HepG2 (cell line): ENCODE measurements at regions not wholly inside any gene's neighbourhood (a gene's known extent, or its start where the extent isn't known, plus 50 kb on each side); places are given as distances from the start of the nearest gene placed in this dataset.
A peak's percentile ranks its signal among the peaks of the same experiment; 100 is the strongest.

ENCODE experiments used
- ATAC-seq: fragments of 200-7000 bp; cut with Tn5 transposase; 3 replicates; pipeline ENCODE4 v1.9.1; 2020; ENCODE audit warnings: mild to moderate bottlenecking, moderate library complexity
- BruUV-seq: library from RNA; stranded (reverse); fragments of 400-500 nt; replicated peaks from 2 replicates; lab custom pipeline; 2021; lab: Mats Ljungman, UMichigan
- CTCF ChIA-PET: fragments of 300-600 bp; formaldehyde crosslinking; extraction: SDS; loops from one replicate; lab custom pipeline; 2021; ENCODE audit warnings: low total read pairs, inconsistent platforms, low intra/inter-chr PET ratio; lab: Yijun Ruan, JAX
- POLR2A ChIA-PET: fragments of 350-600 bp; sonication (Branson Sonifier 250); formaldehyde crosslinking; loops from one replicate; lab custom pipeline; 2020; ENCODE audit warnings: antibody characterized with exemption, inconsistent platforms; lab: Yijun Ruan, JAX
- DNase-seq: peaks from one replicate; pipeline ENCODE4 v3.0.0-alpha.2; 2015; ENCODE audit warnings: low spot score
- FAIRE-seq: peaks from 3 replicates; lab custom pipeline; 2011; peaks lifted over from hg19 to GRCh38; lab: Jason Lieb, UNC
- H2AFZ ChIP-seq: one replicate; pipeline ENCODE4 v1.6.1; 2011; ENCODE audit warnings: low read length, inconsistent platforms
- H3K27ac ChIP-seq: fragments of 300-600 bp; 3 replicates; pipeline ENCODE4 v1.8.0; 2011; ENCODE audit warnings: mixed run types, mild to moderate bottlenecking, mixed read lengths, low read length, inconsistent platforms; ENCODE audit not compliant: insufficient read depth; ENCODE audit errors: extremely low read length
- H3K27me3 ChIP-seq, 2 experiments: fragments of 200-600 bp in 1 of 2; 2 replicates in 1 of 2; 3 replicates in 1 of 2; pipeline versions ENCODE4 v1.6.0 to v1.8.0; 2011; ENCODE audit warnings: low read length in 2 of 2, mild to moderate bottlenecking in 2 of 2, moderate library complexity in 2 of 2, inconsistent platforms in 1 of 2; ENCODE audit not compliant: insufficient read depth in 2 of 2, control insufficient read depth in 1 of 2
- H3K36me3 ChIP-seq, 2 experiments: fragments of 200-600 bp in 1 of 2; replicated peaks in 1 of 2; 2 replicates in 1 of 2; 3 replicates in 1 of 2; pipeline versions ENCODE4 v1.5.1 to v1.8.0; 2011; ENCODE audit warnings: low read length in 2 of 2, inconsistent platforms in 1 of 2; ENCODE audit not compliant: insufficient read depth in 2 of 2, control insufficient read depth in 1 of 2
- H3K4me1 ChIP-seq: 2 replicates; pipeline ENCODE4 v1.5.1; 2012; ENCODE audit warnings: low read length, inconsistent platforms; ENCODE audit not compliant: insufficient read depth
- H3K4me2 ChIP-seq: 2 replicates; pipeline ENCODE4 v1.6.0; 2011; ENCODE audit warnings: low read depth, low read length, inconsistent platforms
- H3K4me3 ChIP-seq, 3 experiments: fragments of 200-600 bp in 1 of 3; sonication (generic), shearing (Covaris generic) in 1 of 3; replicated peaks in 1 of 3; 2 replicates each; pipeline ENCODE4 v1.5.1; 2011 to 2016; ENCODE audit warnings: low read length in 3 of 3, inconsistent platforms in 2 of 3, low read depth in 2 of 3, mild to moderate bottlenecking in 2 of 3, control low read depth in 1 of 3, mixed read lengths in 1 of 3; ENCODE audit not compliant: insufficient read depth in 1 of 3
- H3K79me2 ChIP-seq: one replicate; pipeline ENCODE4 v1.6.1; 2011; ENCODE audit warnings: low read length, inconsistent platforms; ENCODE audit not compliant: insufficient read depth
- H3K9ac ChIP-seq: 2 replicates; pipeline ENCODE4 v1.6.0; 2011; ENCODE audit warnings: mild to moderate bottlenecking, low read depth, low read length, inconsistent platforms; ENCODE audit not compliant: insufficient read depth
- H3K9me3 ChIP-seq: 2 replicates; pipeline ENCODE4 v1.5.1; 2012; ENCODE audit warnings: mild to moderate bottlenecking, low read length
- H4K20me1 ChIP-seq: 2 replicates; pipeline ENCODE4 v1.6.0; 2011; ENCODE audit warnings: inconsistent platforms, mild to moderate bottlenecking, low read length, moderate library complexity; ENCODE audit not compliant: insufficient read depth
- MXI1 ChIP-seq: IDR thresholded peaks from 3 replicates; pipeline ENCODE4 v1.6.1; 2012; ENCODE audit warnings: low read depth, low read length, inconsistent platforms, borderline replicate concordance
- NFKB2 ChIP-seq: sonication (generic); formaldehyde crosslinking; IDR thresholded peaks from 2 replicates; pipeline ENCODE4 v1.4.0; 2020; ENCODE audit warnings: missing genetic modification reagents, borderline replicate concordance
- NPAS2 ChIP-seq: sonication (generic); formaldehyde crosslinking; IDR thresholded peaks from 2 replicates; pipeline ENCODE4 v1.8.0; 2022; ENCODE audit warnings: mild to moderate bottlenecking, missing genetic modification reagents, borderline replicate concordance
- PBX2 ChIP-seq: IDR thresholded peaks from 2 replicates; pipeline ENCODE4 v1.6.1; 2016; ENCODE audit warnings: control low read depth
- SIX4 ChIP-seq: sonication (generic); formaldehyde crosslinking; IDR thresholded peaks from 2 replicates; pipeline ENCODE4 v1.4.0; 2020; ENCODE audit warnings: missing genetic modification reagents
- SOX5 ChIP-seq: IDR thresholded peaks from 2 replicates; pipeline ENCODE4 v1.6.1; 2016; ENCODE audit warnings: borderline replicate concordance
- TRIM24 ChIP-seq: sonication (generic); formaldehyde crosslinking; IDR thresholded peaks from 2 replicates; pipeline ENCODE4 v1.8.0; 2022; ENCODE audit warnings: mild to moderate bottlenecking, missing genetic modification reagents
- ZNF121 ChIP-seq: sonication (generic); formaldehyde crosslinking; IDR thresholded peaks from 2 replicates; pipeline ENCODE4 v1.5.0; 2020; ENCODE audit warnings: mild to moderate bottlenecking, missing genetic modification reagents
- WGBS: methylation state at CpG from one replicate; pipeline ENCODE4 v1.1.6; 2017; ENCODE audit warnings: low lambda C conversion rate; 5-methylcytosine and 5-hydroxymethylcytosine counted together
- in situ Hi-C: cut with HindIII; loops from 2 replicates; pipeline ENCODE4 v1.10.0; 2017; ENCODE audit warnings: low pct_unique_long_range_greater_than_20kb; ENCODE audit not compliant: extremely low pct_ligation_motif_present
- intact Hi-C: fragments of 100-400 bp; cut with micrococcal nuclease; formaldehyde crosslinking; loops from one replicate; pipeline ENCODE4 v1.10.0; 2022; ENCODE audit not compliant: unreplicated experiment
- TF ChIP-seq, protein P1 (sequence below): sonication (generic); formaldehyde crosslinking; IDR thresholded peaks from 2 replicates; pipeline ENCODE4 v1.4.0; 2020; ENCODE audit warnings: missing genetic modification reagents
- TF ChIP-seq, protein P2 (sequence below): sonication (generic); formaldehyde crosslinking; IDR thresholded peaks from 2 replicates; pipeline ENCODE4 v1.8.1; 2022; ENCODE audit warnings: low read depth, mild to moderate bottlenecking, missing genetic modification reagents
- TF ChIP-seq, protein P3 (sequence below): sonication (generic); formaldehyde crosslinking; IDR thresholded peaks from 2 replicates; pipeline ENCODE4 v1.5.0; 2020; ENCODE audit warnings: mild to moderate bottlenecking, missing genetic modification reagents
- TF ChIP-seq, protein P4 (sequence below): sonication (generic); formaldehyde crosslinking; IDR thresholded peaks from 2 replicates; pipeline ENCODE4 v1.5.1; 2020; ENCODE audit warnings: missing genetic modification reagents, mild to moderate bottlenecking, borderline replicate concordance
- TF ChIP-seq, protein P5 (sequence below): IDR thresholded peaks from 2 replicates; pipeline ENCODE4 v1.6.1; 2016; ENCODE audit warnings: missing compliant biosample characterization, missing genetic modification reagents, borderline replicate concordance

GRCh38 chr20:50398064-50398463 lies 112.1 kb upstream of the PTPN1 start:
- POLR2A ChIA-PET = interaction anchor here (0.7 to 9.9 kb wide), 24 partner anchors 8 to 208 kb away, joined by 3 to 299 read pairs (median 15); partner anchors contain the start of gene CEBPB
- BruUV-seq = no TSS peak
- TF ChIP-seq SOX5 (CRISPR knock-in tag) (no peak), NPAS2 (CRISPR knock-in tag) (no peak), PBX2 (CRISPR knock-in tag) (no peak), SIX4 (CRISPR knock-in tag) (no peak), ZNF121 (CRISPR knock-in tag) (no peak), NFKB2 (0 out of 2 replicates have a peak, but pooled peaks have one; percentile 7), MXI1 (no peak), TRIM24 (CRISPR knock-in tag) (no peak)
- TF ChIP-seq, protein P1, sequence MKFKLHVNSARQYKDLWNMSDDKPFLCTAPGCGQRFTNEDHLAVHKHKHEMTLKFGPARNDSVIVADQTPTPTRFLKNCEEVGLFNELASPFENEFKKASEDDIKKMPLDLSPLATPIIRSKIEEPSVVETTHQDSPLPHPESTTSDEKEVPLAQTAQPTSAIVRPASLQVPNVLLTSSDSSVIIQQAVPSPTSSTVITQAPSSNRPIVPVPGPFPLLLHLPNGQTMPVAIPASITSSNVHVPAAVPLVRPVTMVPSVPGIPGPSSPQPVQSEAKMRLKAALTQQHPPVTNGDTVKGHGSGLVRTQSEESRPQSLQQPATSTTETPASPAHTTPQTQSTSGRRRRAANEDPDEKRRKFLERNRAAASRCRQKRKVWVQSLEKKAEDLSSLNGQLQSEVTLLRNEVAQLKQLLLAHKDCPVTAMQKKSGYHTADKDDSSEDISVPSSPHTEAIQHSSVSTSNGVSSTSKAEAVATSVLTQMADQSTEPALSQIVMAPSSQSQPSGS = no peak
- TF ChIP-seq, protein P2, sequence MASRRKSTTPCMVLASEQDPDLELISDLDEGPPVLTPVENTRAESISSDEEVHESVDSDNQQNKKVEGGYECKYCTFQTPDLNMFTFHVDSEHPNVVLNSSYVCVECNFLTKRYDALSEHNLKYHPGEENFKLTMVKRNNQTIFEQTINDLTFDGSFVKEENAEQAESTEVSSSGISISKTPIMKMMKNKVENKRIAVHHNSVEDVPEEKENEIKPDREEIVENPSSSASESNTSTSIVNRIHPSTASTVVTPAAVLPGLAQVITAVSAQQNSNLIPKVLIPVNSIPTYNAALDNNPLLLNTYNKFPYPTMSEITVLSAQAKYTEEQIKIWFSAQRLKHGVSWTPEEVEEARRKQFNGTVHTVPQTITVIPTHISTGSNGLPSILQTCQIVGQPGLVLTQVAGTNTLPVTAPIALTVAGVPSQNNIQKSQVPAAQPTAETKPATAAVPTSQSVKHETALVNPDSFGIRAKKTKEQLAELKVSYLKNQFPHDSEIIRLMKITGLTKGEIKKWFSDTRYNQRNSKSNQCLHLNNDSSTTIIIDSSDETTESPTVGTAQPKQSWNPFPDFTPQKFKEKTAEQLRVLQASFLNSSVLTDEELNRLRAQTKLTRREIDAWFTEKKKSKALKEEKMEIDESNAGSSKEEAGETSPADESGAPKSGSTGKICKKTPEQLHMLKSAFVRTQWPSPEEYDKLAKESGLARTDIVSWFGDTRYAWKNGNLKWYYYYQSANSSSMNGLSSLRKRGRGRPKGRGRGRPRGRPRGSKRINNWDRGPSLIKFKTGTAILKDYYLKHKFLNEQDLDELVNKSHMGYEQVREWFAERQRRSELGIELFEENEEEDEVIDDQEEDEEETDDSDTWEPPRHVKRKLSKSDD (CRISPR knock-in tag) = no peak
- TF ChIP-seq, protein P3, sequence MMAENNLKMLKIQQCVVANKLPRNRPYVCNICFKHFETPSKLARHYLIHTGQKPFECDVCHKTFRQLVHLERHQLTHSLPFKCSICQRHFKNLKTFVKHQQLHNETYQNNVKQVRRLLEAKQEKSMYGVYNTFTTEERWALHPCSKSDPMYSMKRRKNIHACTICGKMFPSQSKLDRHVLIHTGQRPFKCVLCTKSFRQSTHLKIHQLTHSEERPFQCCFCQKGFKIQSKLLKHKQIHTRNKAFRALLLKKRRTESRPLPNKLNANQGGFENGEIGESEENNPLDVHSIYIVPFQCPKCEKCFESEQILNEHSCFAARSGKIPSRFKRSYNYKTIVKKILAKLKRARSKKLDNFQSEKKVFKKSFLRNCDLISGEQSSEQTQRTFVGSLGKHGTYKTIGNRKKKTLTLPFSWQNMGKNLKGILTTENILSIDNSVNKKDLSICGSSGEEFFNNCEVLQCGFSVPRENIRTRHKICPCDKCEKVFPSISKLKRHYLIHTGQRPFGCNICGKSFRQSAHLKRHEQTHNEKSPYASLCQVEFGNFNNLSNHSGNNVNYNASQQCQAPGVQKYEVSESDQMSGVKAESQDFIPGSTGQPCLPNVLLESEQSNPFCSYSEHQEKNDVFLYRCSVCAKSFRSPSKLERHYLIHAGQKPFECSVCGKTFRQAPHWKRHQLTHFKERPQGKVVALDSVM (CRISPR knock-in tag) = no peak; the same call in 1 of the 2 replicates
- TF ChIP-seq, protein P4, sequence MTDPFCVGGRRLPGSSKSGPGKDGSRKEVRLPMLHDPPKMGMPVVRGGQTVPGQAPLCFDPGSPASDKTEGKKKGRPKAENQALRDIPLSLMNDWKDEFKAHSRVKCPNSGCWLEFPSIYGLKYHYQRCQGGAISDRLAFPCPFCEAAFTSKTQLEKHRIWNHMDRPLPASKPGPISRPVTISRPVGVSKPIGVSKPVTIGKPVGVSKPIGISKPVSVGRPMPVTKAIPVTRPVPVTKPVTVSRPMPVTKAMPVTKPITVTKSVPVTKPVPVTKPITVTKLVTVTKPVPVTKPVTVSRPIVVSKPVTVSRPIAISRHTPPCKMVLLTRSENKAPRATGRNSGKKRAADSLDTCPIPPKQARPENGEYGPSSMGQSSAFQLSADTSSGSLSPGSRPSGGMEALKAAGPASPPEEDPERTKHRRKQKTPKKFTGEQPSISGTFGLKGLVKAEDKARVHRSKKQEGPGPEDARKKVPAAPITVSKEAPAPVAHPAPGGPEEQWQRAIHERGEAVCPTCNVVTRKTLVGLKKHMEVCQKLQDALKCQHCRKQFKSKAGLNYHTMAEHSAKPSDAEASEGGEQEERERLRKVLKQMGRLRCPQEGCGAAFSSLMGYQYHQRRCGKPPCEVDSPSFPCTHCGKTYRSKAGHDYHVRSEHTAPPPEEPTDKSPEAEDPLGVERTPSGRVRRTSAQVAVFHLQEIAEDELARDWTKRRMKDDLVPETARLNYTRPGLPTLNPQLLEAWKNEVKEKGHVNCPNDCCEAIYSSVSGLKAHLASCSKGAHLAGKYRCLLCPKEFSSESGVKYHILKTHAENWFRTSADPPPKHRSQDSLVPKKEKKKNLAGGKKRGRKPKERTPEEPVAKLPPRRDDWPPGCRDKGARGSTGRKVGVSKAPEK (CRISPR knock-in tag) = no peak
- TF ChIP-seq, protein P5, sequence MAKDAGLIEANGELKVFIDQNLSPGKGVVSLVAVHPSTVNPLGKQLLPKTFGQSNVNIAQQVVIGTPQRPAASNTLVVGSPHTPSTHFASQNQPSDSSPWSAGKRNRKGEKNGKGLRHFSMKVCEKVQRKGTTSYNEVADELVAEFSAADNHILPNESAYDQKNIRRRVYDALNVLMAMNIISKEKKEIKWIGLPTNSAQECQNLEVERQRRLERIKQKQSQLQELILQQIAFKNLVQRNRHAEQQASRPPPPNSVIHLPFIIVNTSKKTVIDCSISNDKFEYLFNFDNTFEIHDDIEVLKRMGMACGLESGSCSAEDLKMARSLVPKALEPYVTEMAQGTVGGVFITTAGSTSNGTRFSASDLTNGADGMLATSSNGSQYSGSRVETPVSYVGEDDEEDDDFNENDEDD (CRISPR knock-in tag) = no peak

More at GRCh38 chr20:50398064-50398463, 112.1 kb upstream of the PTPN1 start:
- CTCF ChIA-PET = no interaction called here
- no peaks in the 10 kb centered on the region for H3K79me2 ChIP-seq
- H3K4me1 ChIP-seq = peaks cover 95% of the 10 kb centered on the region
- DNase-seq = no peak
- no peak overlapping the region; the same call in 1 of the 2 replicates for H3K4me2 ChIP-seq
- no peak for ATAC-seq
- peak; percentile 55 for FAIRE-seq
- in situ Hi-C loops (no loop called here), intact Hi-C loops (loop anchor here (5.0 kb wide), 1 partner anchor 206 kb away; the partner anchor contains the start of gene CEBPB)
- H3K4me3 ChIP-seq = no peak overlapping the region
- no peak overlapping the region for H2AFZ ChIP-seq
- H3K27ac ChIP-seq = peak overlapping the region; percentile 91
- no peaks in the 10 kb centered on the region for H3K27me3 ChIP-seq
- no peaks in the 10 kb centered on the region for H4K20me1 ChIP-seq
- H3K9ac ChIP-seq = peak overlapping the region; percentile 81
- 93% methylated on average over 8 of the region's 8 CpGs for WGBS
- H3K9me3 ChIP-seq = no peaks in the 10 kb centered on the region
- no peaks in the 10 kb centered on the region for H3K36me3 ChIP-seq
